ENCODE measurements at regions not wholly inside any gene's neighbourhood (a gene's known extent, or its start where the extent isn't known, plus 50 kb on each side); places are given as distances from the start of the nearest gene placed in this dataset.
A peak's percentile ranks its signal among the peaks of the same experiment; 100 is the strongest.

- no peak for DNase-seq
- Histone ChIP-seq H3K4me3 (no peak overlapping the region), H3K9me3 (replicated peaks) (no peaks in the 10 kb centered on the region), H3K27me3 (no peaks in the 10 kb centered on the region; the same call in none of the 2 replicates), H3K27ac (no peak overlapping the region), H3K36me3 (no peaks in the 10 kb centered on the region), H3K4me1 (no peaks in the 10 kb centered on the region)
These were observed 389.0 kb upstream of the BRINP1 start for GRCh38 chr9:119758241-119758640.

GRCh38 chr9:119739476-119739875, 370.2 kb upstream of the BRINP1 start:
- no peak for DNase-seq
- no peak overlapping the region for H3K4me3 ChIP-seq
- H3K27me3 ChIP-seq: no peaks in the 10 kb centered on the region

DNA sequence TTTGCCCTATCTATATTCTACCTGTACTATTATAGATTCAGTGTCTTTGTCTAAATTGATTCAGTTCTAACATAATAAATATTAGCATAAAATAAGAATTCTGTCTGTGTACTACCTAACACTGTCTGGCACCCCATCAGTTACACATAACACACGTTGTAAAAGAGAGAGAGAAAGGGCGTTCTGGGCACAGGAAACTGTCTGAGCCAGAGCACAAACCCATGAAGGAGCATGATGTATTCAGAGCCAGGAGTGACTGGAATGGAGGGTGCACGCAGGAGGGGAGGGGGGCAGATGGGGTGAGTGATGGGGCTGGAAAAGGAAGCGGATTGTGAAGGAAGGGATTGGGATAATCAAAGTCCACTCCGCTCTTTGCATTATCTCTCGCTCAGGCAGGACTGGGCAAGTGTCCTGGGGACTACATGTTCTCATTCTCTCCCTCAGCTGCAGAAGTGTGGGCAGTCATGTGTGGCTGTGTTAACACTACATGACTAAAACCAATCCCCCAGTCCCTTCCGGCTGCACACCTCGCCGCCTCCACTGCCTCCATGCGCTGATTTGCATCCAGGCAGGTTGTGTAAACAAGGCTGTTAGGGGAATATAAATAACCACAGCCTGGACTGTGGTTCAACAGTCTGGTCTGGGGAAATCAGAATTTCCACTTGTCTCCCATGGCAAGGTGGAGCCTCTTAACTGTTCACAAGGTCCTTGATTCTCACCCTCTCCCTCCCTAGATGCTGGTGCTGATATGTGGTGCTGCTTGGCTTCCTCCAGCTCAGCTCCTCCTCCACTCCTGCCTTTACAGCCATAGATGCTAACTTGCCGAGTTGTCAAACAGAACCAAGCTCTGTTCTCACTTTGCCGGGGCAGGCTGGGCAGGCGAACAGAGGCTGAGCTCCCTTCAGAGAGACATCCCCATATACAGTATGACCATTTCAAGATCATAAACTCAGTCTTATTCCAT, 367.5 kb upstream of the BRINP1 start:
- Histone ChIP-seq H3K4me1 (no peaks in the 10 kb centered on the region), H3K27me3 (no peaks in the 10 kb centered on the region), H3K27ac (no peak overlapping the region), H3K36me3 (no peaks in the 10 kb centered on the region), H3K9me3 (replicated peaks) (no peaks in the 10 kb centered on the region), H3K4me3 (no peak overlapping the region)
- no peak for DNase-seq

More at GRCh38 chr9:119739476-119739875, 370.2 kb upstream of the BRINP1 start:
- Histone ChIP-seq H3K9me3 (replicated peaks) (no peaks in the 10 kb centered on the region), H3K36me3 (no peaks in the 10 kb centered on the region), H3K4me1 (no peaks in the 10 kb centered on the region), H3K27ac (no peak overlapping the region)

GRCh38 chr9:119727988-119728387, 358.8 kb upstream of the BRINP1 start:
- Histone ChIP-seq H3K36me3 (no peaks in the 10 kb centered on the region), H3K4me3 (no peak overlapping the region), H3K9me3 (replicated peaks) (no peaks in the 10 kb centered on the region), H3K4me1 (no peaks in the 10 kb centered on the region), H3K27me3 (peaks cover 7% of the 10 kb centered on the region), H3K27ac (no peak overlapping the region)
- DNase-seq: no peak

DNA sequence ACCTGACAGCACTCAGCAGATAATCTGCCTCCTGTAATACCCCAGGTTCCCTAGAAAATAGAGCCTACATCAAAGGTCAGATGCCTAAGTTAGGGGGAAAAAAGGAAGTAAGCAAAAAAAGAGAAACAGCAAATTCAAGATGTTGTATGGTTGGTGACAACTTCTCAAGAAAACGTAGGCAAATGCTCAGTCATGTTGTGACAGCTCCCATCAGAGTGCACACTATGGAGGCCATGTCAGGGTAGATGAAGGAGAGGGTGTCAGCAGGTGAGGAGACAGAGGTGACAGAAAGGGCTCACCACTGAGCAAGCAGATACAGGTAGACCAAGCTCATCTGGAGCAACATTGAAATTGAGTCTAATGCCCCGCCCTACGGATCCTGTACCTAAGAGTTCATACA, 356.8 kb upstream of the BRINP1 start:
- Histone ChIP-seq H3K9me3 (replicated peaks) (no peaks in the 10 kb centered on the region), H3K4me1 (no peaks in the 10 kb centered on the region), H3K36me3 (no peaks in the 10 kb centered on the region), H3K4me3 (no peak overlapping the region), H3K27ac (no peak overlapping the region), H3K27me3 (peaks cover 7% of the 10 kb centered on the region)
- no peak for DNase-seq

DNA sequence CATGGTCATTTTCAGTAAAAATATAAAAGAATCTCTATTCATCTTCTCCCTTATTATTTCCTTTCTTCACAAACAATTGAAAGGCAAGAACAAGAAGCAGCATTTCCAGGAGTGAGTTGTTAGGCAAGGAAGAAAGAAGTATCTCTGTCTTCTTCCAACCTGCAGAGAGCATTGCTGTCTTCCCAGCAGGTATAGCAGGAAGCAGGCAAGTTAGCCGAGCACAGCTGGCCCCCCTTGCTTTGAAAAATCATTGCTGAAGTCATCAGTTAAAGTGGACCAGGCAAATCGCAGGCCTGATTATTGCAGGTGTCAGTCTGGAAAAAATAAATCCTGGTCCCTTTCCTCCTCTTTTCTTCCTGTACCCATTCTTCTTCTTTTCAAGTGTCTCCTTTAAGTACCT, 353.1 kb upstream of the BRINP1 start:
- Histone ChIP-seq H3K9me3 (replicated peaks) (no peaks in the 10 kb centered on the region), H3K4me1 (no peaks in the 10 kb centered on the region)

DNA sequence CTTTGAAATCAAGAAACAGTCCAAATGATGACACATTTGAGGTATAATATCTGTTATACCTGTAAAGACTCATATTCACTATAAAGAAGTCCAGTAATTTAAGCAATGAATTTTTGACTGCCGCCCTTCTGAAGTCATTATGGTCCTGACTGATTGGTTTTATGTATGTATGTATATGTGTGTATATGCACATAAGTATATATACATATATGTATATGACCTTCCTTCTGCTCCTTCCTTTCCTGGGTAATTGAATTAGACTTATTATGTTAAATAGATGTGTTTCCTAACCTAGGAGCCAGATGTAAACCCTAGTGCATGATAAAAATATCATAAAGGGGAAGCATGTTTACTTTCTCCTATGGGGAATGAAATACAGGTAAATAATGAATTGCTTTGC, 343.1 kb upstream of the BRINP1 start:
- Histone ChIP-seq H3K4me3 (no peak overlapping the region), H3K4me1 (no peaks in the 10 kb centered on the region), H3K27ac (no peak overlapping the region), H3K9me3 (replicated peaks) (no peaks in the 10 kb centered on the region), H3K36me3 (no peaks in the 10 kb centered on the region), H3K27me3 (no peaks in the 10 kb centered on the region; the same call in 1 of the 2 replicates)
- DNase-seq: no peak

More for the DNA sequence above, 353.1 kb upstream of the BRINP1 start:
- Histone ChIP-seq H3K27ac (no peak overlapping the region), H3K27me3 (no peaks in the 10 kb centered on the region; the same call in 1 of the 2 replicates), H3K36me3 (no peaks in the 10 kb centered on the region), H3K4me3 (no peak overlapping the region)
- no peak for DNase-seq

DNA sequence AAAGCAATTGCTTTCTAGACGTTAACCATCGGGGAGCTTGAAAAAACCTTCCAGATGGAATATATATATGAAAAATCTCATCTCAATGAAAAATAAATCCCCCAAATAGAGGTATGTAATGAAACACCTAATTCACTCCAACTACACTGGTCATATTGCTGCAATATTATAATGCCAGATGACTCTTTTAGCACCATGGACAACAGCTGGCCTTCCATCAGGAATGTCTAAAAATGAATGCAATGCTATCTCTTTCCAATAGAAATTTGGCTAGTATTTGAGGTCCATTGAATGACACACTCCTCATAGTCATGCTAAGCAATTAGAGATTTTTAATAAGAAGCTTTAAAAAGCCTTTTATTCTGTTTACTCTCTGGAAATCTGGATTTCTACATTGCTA, 340.2 kb upstream of the BRINP1 start:
- H3K27ac ChIP-seq: no peak overlapping the region
- H3K36me3 ChIP-seq: no peaks in the 10 kb centered on the region
- peak in 1 of 2 experiments; percentile 20 for DNase-seq

GRCh38 chr9:119707228-119707845, 338.1 kb upstream of the BRINP1 start:
- H3K4me3 ChIP-seq: no peak overlapping the region
- no peak for DNase-seq
- H3K4me1 ChIP-seq: no peaks in the 10 kb centered on the region
- H3K27me3 ChIP-seq: 0 out of 2 replicates have a peak, but pooled peaks cover 4% of the 10 kb centered on the region
- no peak overlapping the region for H3K27ac ChIP-seq
- H3K9me3 ChIP-seq (replicated peaks): no peaks in the 10 kb centered on the region
- no peaks in the 10 kb centered on the region for H3K36me3 ChIP-seq

More for the DNA sequence above, 340.2 kb upstream of the BRINP1 start:
- no peak overlapping the region for H3K4me3 ChIP-seq
- H3K9me3 ChIP-seq (replicated peaks): no peaks in the 10 kb centered on the region
- H3K27me3 ChIP-seq: no peaks in the 10 kb centered on the region
- H3K4me1 ChIP-seq: no peaks in the 10 kb centered on the region

DNA sequence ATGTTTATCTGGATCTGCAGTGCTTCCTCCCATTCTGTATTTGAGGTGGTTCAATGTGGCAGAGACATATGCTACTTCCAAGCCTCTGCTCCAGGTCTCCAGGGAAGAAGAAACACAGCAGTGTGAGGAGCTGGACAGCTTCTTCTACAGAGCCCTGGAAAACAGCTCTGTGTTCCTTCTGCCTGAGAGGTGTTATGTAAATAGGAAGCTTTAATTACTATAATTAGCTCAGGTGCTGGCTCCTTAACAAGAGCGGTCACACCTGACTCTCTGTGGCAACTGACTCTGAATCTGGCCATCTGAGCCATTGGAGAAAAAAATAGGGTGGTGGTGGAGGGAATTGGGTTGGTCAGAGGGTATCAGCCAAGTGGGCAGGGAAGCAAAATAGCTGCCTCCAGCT, 332.4 kb upstream of the BRINP1 start:
- no peak for DNase-seq
- H3K27me3 ChIP-seq: 0 out of 2 replicates have a peak, but pooled peaks cover 4% of the 10 kb centered on the region
- H3K27ac ChIP-seq: no peak overlapping the region
- H3K36me3 ChIP-seq: no peaks in the 10 kb centered on the region
- no peak overlapping the region for H3K4me3 ChIP-seq
- no peaks in the 10 kb centered on the region for H3K9me3 ChIP-seq (replicated peaks)
- H3K4me1 ChIP-seq: no peaks in the 10 kb centered on the region

DNA sequence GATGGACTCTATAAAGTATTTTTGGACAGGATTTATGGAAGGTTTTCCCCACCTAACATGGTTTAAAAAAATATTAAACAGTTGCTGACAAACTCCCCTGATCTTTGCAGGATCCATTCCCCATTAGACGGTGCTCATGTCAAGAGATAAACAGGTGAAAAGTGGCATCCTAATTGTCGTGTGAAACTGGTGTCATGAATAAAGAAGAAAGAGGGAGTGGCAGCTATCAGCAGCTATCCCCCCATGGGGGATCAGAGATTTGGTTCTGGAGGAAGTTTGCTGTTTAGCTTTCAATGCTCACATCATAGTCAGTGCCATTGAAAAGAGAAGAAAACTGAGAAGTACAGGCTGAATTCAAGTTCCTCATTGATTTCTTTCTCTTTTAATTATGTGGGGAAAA, 329.3 kb upstream of the BRINP1 start:
- H3K9me3 ChIP-seq (replicated peaks): no peaks in the 10 kb centered on the region
- H3K27ac ChIP-seq: no peak overlapping the region
- no peaks in the 10 kb centered on the region for H3K4me1 ChIP-seq
- H3K4me3 ChIP-seq: no peak overlapping the region
- H3K36me3 ChIP-seq: no peaks in the 10 kb centered on the region
- H3K27me3 ChIP-seq: peaks cover 12% of the 10 kb centered on the region
- DNase-seq: no peak

DNA sequence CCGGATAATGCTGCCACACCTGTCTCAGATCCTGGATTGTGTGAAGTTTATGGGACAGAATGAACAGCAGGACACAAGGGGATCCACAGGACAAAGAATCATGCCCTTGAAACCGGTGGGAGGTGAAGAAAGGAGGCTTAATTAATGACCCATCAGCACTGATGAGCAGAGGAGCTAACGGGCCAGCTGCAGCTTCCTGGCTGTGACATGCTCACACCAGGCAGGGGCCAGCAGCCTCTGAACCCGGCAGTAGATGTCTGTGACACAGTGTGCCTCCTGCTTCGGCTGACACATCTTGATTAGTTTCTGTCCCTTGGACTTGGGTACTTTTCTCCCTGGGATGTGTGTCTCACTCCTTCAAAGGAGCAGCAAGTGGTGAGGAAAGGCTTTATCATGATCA, 328.8 kb upstream of the BRINP1 start:
- no peak for DNase-seq
- Histone ChIP-seq H3K9me3 (replicated peaks) (no peaks in the 10 kb centered on the region), H3K27me3 (peaks cover 12% of the 10 kb centered on the region), H3K36me3 (no peaks in the 10 kb centered on the region), H3K27ac (no peak overlapping the region), H3K4me3 (no peak overlapping the region), H3K4me1 (no peaks in the 10 kb centered on the region)

DNA sequence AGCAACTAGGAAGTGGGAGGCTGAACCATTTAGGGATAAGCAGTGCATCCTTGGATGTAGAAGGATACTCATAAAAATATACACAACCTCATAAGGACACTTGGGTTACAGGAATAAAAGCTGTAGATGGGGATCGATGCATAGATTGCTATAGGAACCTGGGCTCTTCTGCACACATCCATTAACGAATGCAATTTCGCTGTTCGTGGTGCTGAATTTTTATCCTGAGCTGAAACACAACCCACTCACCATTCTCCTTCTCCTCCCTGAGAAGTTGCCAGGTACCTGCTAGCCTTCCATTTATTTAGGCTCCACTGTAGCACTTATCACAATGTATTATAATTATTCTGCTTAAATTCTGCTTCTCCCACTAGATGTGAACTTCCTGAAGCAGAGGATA, 320.6 kb upstream of the BRINP1 start:
- no peaks in the 10 kb centered on the region for H3K36me3 ChIP-seq
- DNase-seq: peak; percentile 34 to 67
- no peaks in the 10 kb centered on the region for H3K4me1 ChIP-seq
- H3K27me3 ChIP-seq: peaks cover 8% of the 10 kb centered on the region
- no peaks in the 10 kb centered on the region; the same call in 1 of the 2 replicates for H3K9me3 ChIP-seq (replicated peaks)
- H3K27ac ChIP-seq: no peak overlapping the region
- no peak overlapping the region for H3K4me3 ChIP-seq

- peaks cover 5% of the 10 kb centered on the region for H3K27me3 ChIP-seq
- no peak for DNase-seq
- no peaks in the 10 kb centered on the region for H3K36me3 ChIP-seq
- H3K4me1 ChIP-seq: no peaks in the 10 kb centered on the region
- H3K4me3 ChIP-seq: no peak overlapping the region
- no peaks in the 10 kb centered on the region; the same call in 1 of the 2 replicates for H3K9me3 ChIP-seq (replicated peaks)
- H3K27ac ChIP-seq: no peak overlapping the region
These were observed 319.3 kb upstream of the BRINP1 start for GRCh38 chr9:119688547-119688946.

DNA sequence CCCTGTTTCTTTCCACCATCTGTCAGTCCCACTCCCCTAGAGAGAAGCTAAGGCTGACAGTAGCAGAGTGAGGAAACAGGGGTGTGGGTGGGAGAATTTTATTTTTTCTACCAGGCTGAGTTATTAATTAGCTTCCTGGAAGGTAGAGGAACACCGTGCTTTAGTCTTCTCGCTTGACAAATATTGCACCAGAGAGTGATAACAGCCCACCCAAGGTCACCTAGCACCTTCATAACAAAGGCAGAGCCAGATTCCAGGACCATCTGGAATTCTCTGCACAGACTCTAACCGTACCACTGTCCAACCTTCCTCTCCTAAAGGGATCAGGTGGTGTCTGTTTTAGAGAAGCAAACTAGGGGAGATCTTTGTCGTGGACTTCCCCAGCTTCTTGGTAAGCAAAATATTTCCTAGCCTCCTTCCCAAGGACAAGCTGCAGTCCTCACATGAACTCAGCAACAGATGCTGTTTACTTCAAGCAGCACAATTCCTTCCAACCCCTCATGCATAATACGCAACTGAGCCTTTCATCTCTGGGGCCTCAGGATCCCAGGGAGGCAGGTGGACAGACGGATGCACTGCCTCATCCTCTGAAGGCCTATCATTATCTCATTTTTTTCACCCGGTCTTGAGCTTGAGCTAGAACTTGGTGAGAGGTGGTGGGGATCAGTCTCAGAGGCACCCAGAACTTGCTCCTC, 308.7 kb upstream of the BRINP1 start:
- H3K36me3 ChIP-seq: no peaks in the 10 kb centered on the region
- no peaks in the 10 kb centered on the region for H3K4me1 ChIP-seq
- no peak overlapping the region for H3K27ac ChIP-seq
- no peak for DNase-seq
- no peak overlapping the region for H3K4me3 ChIP-seq
- peaks cover 4% of the 10 kb centered on the region; the same call in 1 of the 2 replicates for H3K27me3 ChIP-seq
- no peaks in the 10 kb centered on the region for H3K9me3 ChIP-seq (replicated peaks)

Measured in SJCRH30 (cell line).